Adrenal gland (tissue), 9 donors: ENCODE measurements at regions not wholly inside any gene's neighbourhood (a gene's known extent, or its start where the extent isn't known, plus 50 kb on each side); places are given as distances from the start of the nearest gene placed in this dataset.

Source experiments
- DNase-seq, 7 donors: peaks; one replicate each; pipeline ENCODE4 v3.0.0-alpha.2; 2019 to 2020
- H3K27ac ChIP-seq, 5 donors: fragments of 200-600 bp; sonication (generic) in 4 of 5; 1 replicate in 3 of 5; 2 replicates in 2 of 5; pipeline versions ENCODE4 v1.5.1 to v1.8.0; 2016 to 2020; ENCODE audit warnings: mild to moderate bottlenecking in 1 of 5
- H3K27me3 ChIP-seq: fragments of 200-600 bp; 2 replicates; pipeline ENCODE4 v1.8.0; 2021
- H3K36me3 ChIP-seq, 2 donors: fragments of 200-600 bp; replicated peaks in 1 of 2; 1 replicate in 1 of 2; 2 replicates in 1 of 2; pipeline versions ENCODE4 v1.5.1 to v1.8.0; 2018 to 2022
- H3K4me1 ChIP-seq, 2 donors: fragments of 200-600 bp; replicated peaks in 1 of 2; 1 replicate in 1 of 2; 2 replicates in 1 of 2; pipeline versions ENCODE4 v1.5.1 to v1.8.0; 2018 to 2021
- H3K4me3 ChIP-seq, 4 donors: fragments of 200-600 bp; sonication (generic) in 3 of 4; one replicate each; pipeline ENCODE4 v1.5.1; 2016 to 2018
- H3K9me3 ChIP-seq, 3 donors: fragments of 200-600 bp; sonication (generic) in 1 of 3; replicated peaks in 1 of 3; 1 replicate in 2 of 3; 2 replicates in 1 of 3; pipeline versions ENCODE4 v1.5.1 to v1.8.0; 2016 to 2021
- POLR2A ChIP-seq, 2 donors: fragments of 450-650 bp; IDR thresholded peaks; one replicate each; pipeline ENCODE4 v1.6.1; 2017; ENCODE audit warnings: antibody characterized with exemption in 2 of 2, mild to moderate bottlenecking in 2 of 2, moderate library complexity in 1 of 2
- WGBS, 4 donors: extraction: QIAGEN DNeasy Blood & Tissue Kit in 2 of 4; methylation state at CpG; one replicate each; pipeline versions ENCODE4 v1.1.5 to v1.1.7; 2013 to 2017; 5-methylcytosine and 5-hydroxymethylcytosine counted together
- intact Hi-C, 2 donors: fragments of 100-400 bp; cut with DNase I; formaldehyde crosslinking; loops; one replicate each; pipeline versions ENCODE4 v1.14.1 to v1.15.0; 2022 to 2023
- TF ChIP-seq, protein P1 (sequence below), 6 experiments: fragments of 450-650 bp in 4 of 6; fragments of 200-600 bp in 2 of 6; sonication (generic) in 1 of 6; IDR thresholded peaks; 1 replicate in 5 of 6; 2 replicates in 1 of 6; pipeline versions ENCODE4 v1.5.1 to v1.8.0; 2016 to 2021; ENCODE audit warnings: antibody characterized with exemption in 6 of 6, mild to moderate bottlenecking in 2 of 6, moderate library complexity in 1 of 6
- donor health status: healthy with polysubstance abuse.
- donor health status: Bipolar disorder and iron deficiency.
- donor health status: DM: yes; HTN: yes; CAD: no.
- donor health status: DM: no; HTN: no; CAD: no.
- donor health status: DM: no; HTN: no; CAD: no.

- WGBS, 4 donors = 68 to 80% (median 74%) methylated on average over 3 of the region's 3 CpGs
- Histone ChIP-seq H3K4me1 (peaks cover 0 to 40% of the 10 kb centered on the region in 2 donors), H3K36me3 (no peaks in the 10 kb centered on the region), H3K27me3 (no peaks in the 10 kb centered on the region), H3K4me3 (no peak overlapping the region), H3K27ac (peak overlapping the region in 1 of 5 donors; percentile 12), H3K9me3 (no peaks in the 10 kb centered on the region)
- DNase-seq = no peak
- TF ChIP-seq, protein P1, sequence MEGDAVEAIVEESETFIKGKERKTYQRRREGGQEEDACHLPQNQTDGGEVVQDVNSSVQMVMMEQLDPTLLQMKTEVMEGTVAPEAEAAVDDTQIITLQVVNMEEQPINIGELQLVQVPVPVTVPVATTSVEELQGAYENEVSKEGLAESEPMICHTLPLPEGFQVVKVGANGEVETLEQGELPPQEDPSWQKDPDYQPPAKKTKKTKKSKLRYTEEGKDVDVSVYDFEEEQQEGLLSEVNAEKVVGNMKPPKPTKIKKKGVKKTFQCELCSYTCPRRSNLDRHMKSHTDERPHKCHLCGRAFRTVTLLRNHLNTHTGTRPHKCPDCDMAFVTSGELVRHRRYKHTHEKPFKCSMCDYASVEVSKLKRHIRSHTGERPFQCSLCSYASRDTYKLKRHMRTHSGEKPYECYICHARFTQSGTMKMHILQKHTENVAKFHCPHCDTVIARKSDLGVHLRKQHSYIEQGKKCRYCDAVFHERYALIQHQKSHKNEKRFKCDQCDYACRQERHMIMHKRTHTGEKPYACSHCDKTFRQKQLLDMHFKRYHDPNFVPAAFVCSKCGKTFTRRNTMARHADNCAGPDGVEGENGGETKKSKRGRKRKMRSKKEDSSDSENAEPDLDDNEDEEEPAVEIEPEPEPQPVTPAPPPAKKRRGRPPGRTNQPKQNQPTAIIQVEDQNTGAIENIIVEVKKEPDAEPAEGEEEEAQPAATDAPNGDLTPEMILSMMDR (IDR thresholded peaks at IDR 0.05) = no peak
- no peak for TF ChIP-seq POLR2A (IDR thresholded peaks at IDR 0.05)
- intact Hi-C loops = loop anchor here (10.0 kb wide), 1 partner anchor 90 kb away; the partner anchor contains the start of genes ITGA1 (in 2 of the 2) and PELO (in 2 of the 2)
These were observed 93.1 kb upstream of the ITGA1 start for GRCh38 chr5:52694648-52695047.

GRCh38 chr5:52702877-52703276 is 84.8 kb upstream of the ITGA1 start:
- 40 to 62% (median 49%) methylated on average over 2 of the region's 2 CpGs for WGBS, 4 donors
- peak overlapping the region in 1 of 5 donors; percentile 10 for H3K27ac ChIP-seq
- no peaks in the 10 kb centered on the region for H3K27me3 ChIP-seq
- no peaks in the 10 kb centered on the region for H3K36me3 ChIP-seq
- TF ChIP-seq, protein P1 (IDR thresholded peaks at IDR 0.05) = no peak
- TF ChIP-seq POLR2A (IDR thresholded peaks at IDR 0.05) = no peak
- DNase-seq = no peak
- intact Hi-C loops = no loop called here
- H3K4me1 ChIP-seq = peaks cover 0 to 4% of the 10 kb centered on the region in 2 donors
- no peak overlapping the region for H3K4me3 ChIP-seq
- peaks cover 0 to 6% (median 0%) of the 10 kb centered on the region in 3 donors for H3K9me3 ChIP-seq

GRCh38 chr5:52703321-52703720 is 84.4 kb upstream of the ITGA1 start:
- TF ChIP-seq, protein P1 (IDR thresholded peaks at IDR 0.05) = no peak
- TF ChIP-seq POLR2A (IDR thresholded peaks at IDR 0.05) = no peak
- no peaks in the 10 kb centered on the region for H3K27me3 ChIP-seq
- no peak for DNase-seq
- intact Hi-C loops = no loop called here
- no peaks in the 10 kb centered on the region for H3K36me3 ChIP-seq
- H3K9me3 ChIP-seq = peaks cover 0 to 6% (median 0%) of the 10 kb centered on the region in 3 donors
- peaks cover 2 to 9% of the 10 kb centered on the region in 2 donors for H3K4me1 ChIP-seq
- H3K27ac ChIP-seq = peak overlapping the region in 1 of 5 donors; percentile 10
- H3K4me3 ChIP-seq = no peak overlapping the region

- no peaks in the 10 kb centered on the region for H3K36me3 ChIP-seq
- peaks cover 0 to 2% (median 0%) of the 10 kb centered on the region in 3 donors for H3K9me3 ChIP-seq
- H3K4me1 ChIP-seq = peaks cover 11 to 25% of the 10 kb centered on the region in 2 donors
- DNase-seq = no peak
- intact Hi-C loops = no loop called here
- no peak overlapping the region for H3K27ac ChIP-seq
- TF ChIP-seq, protein P1 (IDR thresholded peaks at IDR 0.05) = no peak
- TF ChIP-seq POLR2A (IDR thresholded peaks at IDR 0.05) = no peak
- no peak overlapping the region for H3K4me3 ChIP-seq
- no peaks in the 10 kb centered on the region for H3K27me3 ChIP-seq
These were observed 82.0 kb upstream of the ITGA1 start for GRCh38 chr5:52705720-52706119.
